ENCODE measurements at regions not wholly inside any gene's neighbourhood (a gene's known extent, or its start where the extent isn't known, plus 50 kb on each side); places are given as distances from the start of the nearest gene placed in this dataset.

- intact Hi-C loops (cut with micrococcal nuclease): no loop called here
- CTCF ChIA-PET: no interaction called here
- peaks cover 16% of the 10 kb centered on the region for H3K4me1 Mint-ChIP-seq
- H3K27me3 Mint-ChIP-seq: no peaks in the 10 kb centered on the region
- H3K36me3 Mint-ChIP-seq (ENCODE audit: low read depth): no peaks in the 10 kb centered on the region
- no peak overlapping the region for H3K4me3 Mint-ChIP-seq
- DNase-seq (no peak), ATAC-seq (ENCODE audit: low read depth) (no peak)
- H3K9me3 Mint-ChIP-seq: no peaks in the 10 kb centered on the region
- TF ChIP-seq CTCF (IDR thresholded peaks at IDR 0.05): no peak
- POLR2A ChIA-PET: no interaction called here
- no peak overlapping the region for H3K27ac Mint-ChIP-seq
These were observed 158.2 kb downstream of the HMHB1 start for GRCh38 chr5:143970159-143970558.

GRCh38 chr5:143972068-143972467 lies 160.1 kb downstream of the HMHB1 start:
- ChIA-PET POLR2A (no interaction called here), CTCF (no interaction called here)
- Mint-ChIP-seq H3K4me1 (peaks cover 16% of the 10 kb centered on the region), H3K36me3 (ENCODE audit: low read depth) (no peaks in the 10 kb centered on the region), H3K27ac (no peak overlapping the region), H3K4me3 (no peak overlapping the region), H3K27me3 (no peaks in the 10 kb centered on the region), H3K9me3 (no peaks in the 10 kb centered on the region)
- no peak for TF ChIP-seq CTCF (IDR thresholded peaks at IDR 0.05)
- intact Hi-C loops (cut with micrococcal nuclease): no loop called here
- no peak for DNase-seq
- no peak for ATAC-seq (ENCODE audit: low read depth)

- Mint-ChIP-seq H3K36me3 (ENCODE audit: low read depth) (no peaks in the 10 kb centered on the region), H3K27ac (no peak overlapping the region), H3K27me3 (no peaks in the 10 kb centered on the region), H3K9me3 (no peaks in the 10 kb centered on the region), H3K4me1 (peaks cover 16% of the 10 kb centered on the region), H3K4me3 (no peak overlapping the region)
- CTCF ChIA-PET: no interaction called here
- POLR2A ChIA-PET: no interaction called here
- intact Hi-C loops (cut with micrococcal nuclease): no loop called here
- DNase-seq (no peak), ATAC-seq (ENCODE audit: low read depth) (no peak)
- TF ChIP-seq CTCF (IDR thresholded peaks at IDR 0.05): no peak
These were observed 164.1 kb downstream of the HMHB1 start for GRCh38 chr5:143976055-143976454.

GRCh38 chr5:143977891-143978461 lies 166.0 kb downstream of the HMHB1 start:
- no peaks in the 10 kb centered on the region for H3K36me3 Mint-ChIP-seq (ENCODE audit: low read depth)
- no peaks in the 10 kb centered on the region for H3K27me3 Mint-ChIP-seq
- H3K4me1 Mint-ChIP-seq: peaks cover 8% of the 10 kb centered on the region
- H3K27ac Mint-ChIP-seq: no peak overlapping the region
- intact Hi-C loops (cut with micrococcal nuclease): no loop called here
- DNase-seq (no peak), ATAC-seq (ENCODE audit: low read depth) (no peak)
- no peak for TF ChIP-seq CTCF (IDR thresholded peaks at IDR 0.05)
- ChIA-PET CTCF (no interaction called here), POLR2A (no interaction called here)
- H3K9me3 Mint-ChIP-seq: no peaks in the 10 kb centered on the region
- H3K4me3 Mint-ChIP-seq: no peak overlapping the region

- TF ChIP-seq CTCF (IDR thresholded peaks at IDR 0.05): no peak
- POLR2A ChIA-PET: no interaction called here
- CTCF ChIA-PET: interaction anchor here (1.3 kb wide), 1 partner anchor 11 kb away, joined by 3 read pairs; no protein-coding TSS in a partner anchor
- H3K36me3 Mint-ChIP-seq (ENCODE audit: low read depth): no peaks in the 10 kb centered on the region
- intact Hi-C loops (cut with micrococcal nuclease): no loop called here
- no peak overlapping the region for H3K27ac Mint-ChIP-seq
- no peaks in the 10 kb centered on the region for H3K9me3 Mint-ChIP-seq
- DNase-seq (no peak), ATAC-seq (ENCODE audit: low read depth) (no peak)
- H3K4me3 Mint-ChIP-seq: no peak overlapping the region
- H3K27me3 Mint-ChIP-seq: no peaks in the 10 kb centered on the region
- peaks cover 3% of the 10 kb centered on the region for H3K4me1 Mint-ChIP-seq
These were observed 167.2 kb downstream of the HMHB1 start for GRCh38 chr5:143979044-143979690.
